ENCODE measurements at regions not wholly inside any gene's neighbourhood (a gene's known extent, or its start where the extent isn't known, plus 50 kb on each side); places are given as distances from the start of the nearest gene placed in this dataset.

- DNase-seq (ENCODE audit: low read depth): no peak
- TF ChIP-seq CTCF (conservative IDR thresholded peaks at IDR 0.05; ENCODE audit: low read depth, low read length): no peak
Observed at GRCh38 chr16:8179615-8180014, 410.7 kb downstream of the TMEM114 start.

GRCh38 chr16:8178271-8178670 lies 412.0 kb downstream of the TMEM114 start:
- no peak overlapping the region for H3K4me3 ChIP-seq (ENCODE audit: low read depth, low read length)
- DNase-seq (ENCODE audit: low read depth): no peak
- no peak for TF ChIP-seq CTCF (conservative IDR thresholded peaks at IDR 0.05; ENCODE audit: low read depth, low read length)

More at GRCh38 chr16:8179615-8180014, 410.7 kb downstream of the TMEM114 start:
- H3K4me3 ChIP-seq (ENCODE audit: low read depth, low read length): no peak overlapping the region

GRCh38 chr16:8175411-8175810 lies 414.9 kb downstream of the TMEM114 start:
- H3K4me3 ChIP-seq (ENCODE audit: low read depth, low read length): no peak overlapping the region
- DNase-seq (ENCODE audit: low read depth): no peak
- TF ChIP-seq CTCF (conservative IDR thresholded peaks at IDR 0.05; ENCODE audit: low read depth, low read length): no peak

GRCh38 chr16:8173111-8173644 lies 417.1 kb downstream of the TMEM114 start:
- peak; percentile 18 for DNase-seq (ENCODE audit: low read depth)
- H3K4me3 ChIP-seq (ENCODE audit: low read depth, low read length): no peak overlapping the region
- TF ChIP-seq CTCF (conservative IDR thresholded peaks at IDR 0.05; ENCODE audit: low read depth, low read length): peak; percentile 88

- DNase-seq (ENCODE audit: low read depth): no peak
- H3K4me3 ChIP-seq (ENCODE audit: low read depth, low read length): no peak overlapping the region
- no peak for TF ChIP-seq CTCF (conservative IDR thresholded peaks at IDR 0.05; ENCODE audit: low read depth, low read length)
Observed at GRCh38 chr16:8172551-8172950, 417.8 kb downstream of the TMEM114 start.

GRCh38 chr16:8168016-8168415 lies 422.3 kb downstream of the TMEM114 start:
- DNase-seq (ENCODE audit: low read depth): no peak
- TF ChIP-seq CTCF (conservative IDR thresholded peaks at IDR 0.05; ENCODE audit: low read depth, low read length): no peak
- H3K4me3 ChIP-seq (ENCODE audit: low read depth, low read length): no peak overlapping the region

GRCh38 chr16:8167436-8167835 lies 422.9 kb downstream of the TMEM114 start:
- no peak for TF ChIP-seq CTCF (conservative IDR thresholded peaks at IDR 0.05; ENCODE audit: low read depth, low read length)
- DNase-seq (ENCODE audit: low read depth): no peak
- no peak overlapping the region for H3K4me3 ChIP-seq (ENCODE audit: low read depth, low read length)

Measured in epithelial cell of proximal tubule (primary cell).